HL-60 (cell line): ENCODE measurements at regions not wholly inside any gene's neighbourhood (a gene's known extent, or its start where the extent isn't known, plus 50 kb on each side); places are given as distances from the start of the nearest gene placed in this dataset.
"Not testable (repeated sequence)": the region's sequence is repeated elsewhere in the genome, so short reads cannot be mapped to it uniquely, and the experiment has no call there.

ENCODE experiments used
- DNase-seq, 2 experiments: peaks; one replicate each; pipeline ENCODE4 v3.0.0-alpha.2; 2010 to 2020; ENCODE audit warnings: low read depth in 1 of 2, low spot score in 1 of 2
- H3K27ac ChIP-seq: fragments of 250-450 bp; sonication (Bioruptor Pico); replicated peaks from 2 replicates; pipeline ENCODE4 v1.5.1; 2020; ENCODE audit warnings: mild to moderate bottlenecking, moderate library complexity
- H3K27me3 ChIP-seq: fragments of 250-450 bp; sonication (Bioruptor Pico); 2 replicates; pipeline ENCODE4 v1.5.1; 2021; ENCODE audit warnings: mild to moderate bottlenecking, moderate library complexity; ENCODE audit not compliant: insufficient read depth, poor library complexity, severe bottlenecking
- H3K4me3 ChIP-seq: replicated peaks from 2 replicates; pipeline ENCODE4 v1.5.1; 2011; ENCODE audit warnings: mild to moderate bottlenecking, control low read depth, low read length; ENCODE audit not compliant: insufficient read depth
- CTCF ChIP-seq: IDR thresholded peaks from one replicate; pipeline ENCODE4 v1.5.1; 2011; ENCODE audit warnings: low read length, control low read depth, inconsistent platforms; ENCODE audit not compliant: insufficient read depth
- GABPA ChIP-seq: IDR thresholded peaks from 2 replicates; pipeline ENCODE4 v1.6.1; 2012; ENCODE audit warnings: low read depth
- POLR2AphosphoS5 ChIP-seq: IDR thresholded peaks from 2 replicates; pipeline ENCODE4 v1.6.1; 2012; ENCODE audit warnings: low read depth
- REST ChIP-seq: IDR thresholded peaks from 2 replicates; pipeline ENCODE4 v1.6.1; 2012; ENCODE audit warnings: low read depth; ENCODE audit not compliant: insufficient replicate concordance
- SPI1 ChIP-seq: IDR thresholded peaks from 2 replicates; pipeline ENCODE4 v1.6.1; 2012; ENCODE audit warnings: low read depth, mild to moderate bottlenecking, borderline replicate concordance

- peaks cover 2% of the 10 kb centered on the region for H3K27me3 ChIP-seq
- TF ChIP-seq REST (no peak), CTCF (no peak), POLR2AphosphoS5 (no peak), GABPA (no peak), SPI1 (no peak)
Measured at GRCh38 chr3:137148406-137148805, 190.6 kb downstream of the IL20RB start.

GRCh38 chr3:137148917-137149316 lies 191.1 kb downstream of the IL20RB start:
- no peak for TF ChIP-seq POLR2AphosphoS5
- no peak for TF ChIP-seq SPI1
- TF ChIP-seq CTCF: no peak
- no peak for TF ChIP-seq GABPA
- TF ChIP-seq REST: no peak
- no peak for DNase-seq

More at GRCh38 chr3:137148406-137148805, 190.6 kb downstream of the IL20RB start:
- no peak overlapping the region for H3K27ac ChIP-seq
- H3K4me3 ChIP-seq: no peak overlapping the region
- DNase-seq: no peak

GRCh38 chr3:137150825-137151224 lies 193.0 kb downstream of the IL20RB start:
- Histone ChIP-seq H3K27ac (no peak overlapping the region), H3K4me3 (no peak overlapping the region), H3K27me3 (no peaks in the 10 kb centered on the region)
- TF ChIP-seq REST (no peak), GABPA (no peak)
- no peak for DNase-seq

More at GRCh38 chr3:137148917-137149316, 191.1 kb downstream of the IL20RB start:
- peaks cover 2% of the 10 kb centered on the region for H3K27me3 ChIP-seq
- H3K27ac ChIP-seq: no peak overlapping the region
- no peak overlapping the region for H3K4me3 ChIP-seq

GRCh38 chr3:137153046-137153445 lies 195.3 kb downstream of the IL20RB start:
- DNase-seq, H3K27me3 ChIP-seq, H3K4me3 ChIP-seq, H3K27ac ChIP-seq: not testable (repeated sequence)
